ENCODE measurements at regions not wholly inside any gene's neighbourhood (a gene's known extent, or its start where the extent isn't known, plus 50 kb on each side); places are given as distances from the start of the nearest gene placed in this dataset.

- no peak for TF ChIP-seq GATA2 (IDR thresholded peaks at IDR 0.05; ENCODE audit: low read depth, low read length)
- no peak for TF ChIP-seq GATA3 (IDR thresholded peaks at IDR 0.05; ENCODE audit: low read depth, low read length)
Observed at GRCh38 chr11:15605094-15605493, 490.4 kb downstream of the INSC start.

All from SH-SY5Y (cell line).